Transverse colon (tissue), 4 donors: ENCODE measurements at regions not wholly inside any gene's neighbourhood (a gene's known extent, or its start where the extent isn't known, plus 50 kb on each side); places are given as distances from the start of the nearest gene placed in this dataset.

Experiments
- POLR2AphosphoS5 ChIP-seq, 3 donors: sonication (generic); formaldehyde crosslinking; IDR thresholded peaks; one replicate each; pipeline ENCODE4 v1.6.1; 2016; ENCODE audit warnings: antibody characterized with exemption in 3 of 3
- TF ChIP-seq, protein P1 (sequence below), 5 experiments: fragments of 200-600 bp in 3 of 5; fragments of 450-650 bp in 2 of 5; sonication (generic) in 3 of 5; IDR thresholded peaks; 1 replicate in 2 of 5; 2 replicates in 3 of 5; pipeline ENCODE4 v1.5.1; 2016 to 2017; ENCODE audit warnings: antibody characterized with exemption in 5 of 5, inconsistent platforms in 3 of 5, mild to moderate bottlenecking in 2 of 5, moderate library complexity in 1 of 5

DNA sequence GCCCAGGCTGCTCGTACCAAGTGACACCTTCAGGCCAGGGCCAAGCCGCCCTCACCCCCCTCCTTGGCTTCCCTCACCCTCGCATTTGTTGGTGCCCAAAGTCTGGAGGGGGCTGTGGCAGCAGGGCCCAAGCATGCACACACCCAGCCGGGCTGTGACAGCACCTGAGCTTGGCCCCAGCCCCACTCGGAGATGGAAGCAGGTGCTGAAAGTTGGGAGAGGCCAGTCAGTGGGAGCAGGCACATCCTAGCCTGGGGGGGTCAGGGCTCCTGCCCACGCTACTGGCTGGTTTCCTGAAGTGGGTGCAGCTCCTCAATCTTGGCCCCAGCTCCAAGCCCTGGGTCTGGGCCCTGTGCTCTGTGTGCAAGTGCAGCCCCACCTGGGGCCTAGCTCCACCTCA lies 228.0 kb downstream of the RDH14 start:
- TF ChIP-seq, protein P1, sequence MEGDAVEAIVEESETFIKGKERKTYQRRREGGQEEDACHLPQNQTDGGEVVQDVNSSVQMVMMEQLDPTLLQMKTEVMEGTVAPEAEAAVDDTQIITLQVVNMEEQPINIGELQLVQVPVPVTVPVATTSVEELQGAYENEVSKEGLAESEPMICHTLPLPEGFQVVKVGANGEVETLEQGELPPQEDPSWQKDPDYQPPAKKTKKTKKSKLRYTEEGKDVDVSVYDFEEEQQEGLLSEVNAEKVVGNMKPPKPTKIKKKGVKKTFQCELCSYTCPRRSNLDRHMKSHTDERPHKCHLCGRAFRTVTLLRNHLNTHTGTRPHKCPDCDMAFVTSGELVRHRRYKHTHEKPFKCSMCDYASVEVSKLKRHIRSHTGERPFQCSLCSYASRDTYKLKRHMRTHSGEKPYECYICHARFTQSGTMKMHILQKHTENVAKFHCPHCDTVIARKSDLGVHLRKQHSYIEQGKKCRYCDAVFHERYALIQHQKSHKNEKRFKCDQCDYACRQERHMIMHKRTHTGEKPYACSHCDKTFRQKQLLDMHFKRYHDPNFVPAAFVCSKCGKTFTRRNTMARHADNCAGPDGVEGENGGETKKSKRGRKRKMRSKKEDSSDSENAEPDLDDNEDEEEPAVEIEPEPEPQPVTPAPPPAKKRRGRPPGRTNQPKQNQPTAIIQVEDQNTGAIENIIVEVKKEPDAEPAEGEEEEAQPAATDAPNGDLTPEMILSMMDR (IDR thresholded peaks at IDR 0.05): no peak
- TF ChIP-seq POLR2AphosphoS5 (IDR thresholded peaks at IDR 0.05): no peak
